GM19372 (cell line): ENCODE measurements at regions not wholly inside any gene's neighbourhood (a gene's known extent, or its start where the extent isn't known, plus 50 kb on each side); places are given as distances from the start of the nearest gene placed in this dataset.
"Not testable (repeated sequence)": the region's sequence is repeated elsewhere in the genome, so short reads cannot be mapped to it uniquely, and the experiment has no call there.

Experiments used
- ATAC-seq: cut with Tn5 transposase; IDR thresholded peaks from one replicate; pipeline ENCODE4 v1.9.1; 2021; ENCODE audit warnings: mild to moderate bottlenecking, low read depth, moderate library complexity; ENCODE audit not compliant: unreplicated experiment

DNA sequence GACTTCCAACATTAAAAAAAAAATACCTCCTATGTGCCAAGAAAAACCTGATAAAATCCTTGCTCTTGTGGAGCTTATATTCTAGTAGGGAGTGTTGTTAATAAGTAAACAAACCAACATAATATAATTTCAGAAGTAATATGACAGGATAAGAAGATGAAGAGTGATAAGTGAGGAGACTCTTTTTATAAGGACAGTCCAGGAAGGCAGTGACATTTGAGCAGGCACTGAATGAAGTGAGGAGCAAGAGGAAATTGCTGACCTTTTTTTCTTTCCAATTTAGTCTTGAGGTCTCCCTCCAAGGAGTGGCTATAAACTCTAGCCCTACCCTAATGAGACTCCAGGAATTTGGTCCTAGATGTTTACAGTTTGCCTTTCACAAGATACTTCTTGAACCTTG, 715.7 kb downstream of the SLITRK1 start:
- no peak for ATAC-seq

DNA sequence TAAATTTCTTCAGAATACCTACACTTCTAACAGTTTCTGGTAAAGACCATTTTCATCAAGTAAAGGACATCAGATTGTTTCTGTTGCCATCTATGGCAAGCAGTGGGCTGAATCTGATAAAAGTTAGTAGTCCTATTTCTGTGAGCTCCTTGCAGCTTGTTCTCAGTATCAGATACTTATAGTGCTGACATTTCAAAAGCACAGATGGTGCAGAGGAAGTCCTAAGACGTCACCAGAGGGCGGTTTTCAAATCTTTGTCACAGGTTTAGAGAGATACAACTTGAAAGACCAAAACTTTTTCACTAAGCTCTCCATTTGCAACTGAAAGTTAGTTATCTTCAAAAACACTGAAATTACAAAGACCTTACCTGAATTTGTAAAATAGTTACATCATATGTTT, 719.8 kb downstream of the SLITRK1 start:
- no peak for ATAC-seq

DNA sequence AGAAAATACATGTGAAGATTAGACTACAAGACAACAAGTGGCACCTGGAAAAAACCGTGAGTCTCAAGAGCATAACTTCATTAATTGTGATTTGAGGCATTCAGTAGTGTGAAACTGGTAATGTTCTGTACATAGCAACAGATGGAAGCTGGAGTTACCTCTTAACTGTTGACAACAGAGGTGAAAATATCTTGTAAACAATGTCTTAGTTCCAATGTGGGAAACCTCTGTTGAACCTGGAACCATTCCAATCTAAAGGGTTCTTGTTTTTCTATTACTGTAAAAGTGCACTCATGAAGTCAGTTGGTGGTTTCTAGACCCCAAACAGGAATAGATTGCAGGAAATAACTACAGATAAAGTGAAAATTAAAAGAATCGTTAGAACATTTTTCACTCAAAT, 728.4 kb downstream of the SLITRK1 start:
- ATAC-seq, result no peak

DNA sequence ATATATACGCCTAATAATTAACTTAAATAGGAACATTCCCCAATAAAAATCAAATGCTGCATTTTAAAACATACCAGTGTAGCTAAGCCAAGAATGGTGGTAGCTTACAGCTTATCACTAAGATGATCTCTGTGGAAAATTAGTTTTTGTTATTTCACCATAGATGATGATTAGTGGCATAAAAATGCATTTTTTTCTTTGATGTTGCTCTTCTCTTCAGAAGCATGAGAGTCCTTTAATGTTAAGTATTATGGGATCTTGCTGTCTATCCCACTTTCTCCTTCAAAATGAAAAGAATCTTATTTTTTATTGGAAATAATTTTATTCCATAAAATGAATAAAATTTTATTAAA, 731.0 kb downstream of the SLITRK1 start:
- no peak for ATAC-seq

DNA sequence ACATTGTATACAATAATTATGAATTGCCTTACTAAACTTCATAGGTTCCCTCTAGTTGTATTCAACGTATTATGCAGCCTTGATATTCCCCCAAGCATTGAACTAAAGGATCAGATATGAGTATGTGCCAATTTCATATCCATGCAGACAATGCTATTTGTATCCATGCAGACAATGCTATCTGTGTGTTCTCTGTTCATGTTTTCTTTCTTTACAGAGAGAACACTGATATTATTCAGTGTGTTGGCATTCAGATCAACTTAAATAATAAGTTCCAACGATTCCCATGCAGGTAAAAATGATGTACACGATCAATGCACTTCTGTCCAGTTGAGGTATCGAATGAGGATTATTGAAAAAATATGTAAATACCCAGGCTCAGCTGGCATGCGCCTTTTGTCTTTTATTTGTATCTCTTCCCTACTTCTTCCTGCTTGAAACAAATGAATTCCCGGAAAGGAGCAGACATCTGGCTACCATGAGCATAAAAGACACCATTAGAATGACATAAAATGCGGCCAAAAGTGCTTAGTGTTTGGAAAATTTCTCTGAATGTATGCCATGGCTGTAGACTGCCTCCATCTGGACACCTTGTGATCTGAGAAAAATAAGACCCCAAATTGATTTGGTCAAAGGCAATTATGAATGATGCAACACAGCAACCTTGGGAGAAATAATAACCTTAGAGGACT, 731.5 kb downstream of the SLITRK1 start:
- no peak for ATAC-seq

DNA sequence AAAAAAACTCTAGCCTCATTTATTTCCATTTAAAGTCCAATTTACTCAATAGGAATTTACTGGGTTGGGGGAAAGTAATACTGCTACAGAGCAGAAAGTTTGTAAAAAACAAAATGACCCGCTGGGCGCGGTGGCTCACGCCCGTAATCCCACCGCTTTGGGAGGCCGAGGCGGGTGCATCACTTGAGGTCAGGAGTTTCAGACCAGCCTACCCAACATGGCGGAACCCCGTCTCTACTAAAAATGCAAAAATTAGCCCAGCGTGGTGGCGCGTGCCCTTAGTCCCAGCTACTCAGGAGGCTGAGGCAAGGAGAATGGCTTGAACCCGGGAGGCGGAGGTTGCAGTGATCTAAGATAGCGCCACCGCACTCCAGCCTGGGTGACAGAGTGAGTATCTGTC, 745.6 kb downstream of the SLITRK1 start:
- ATAC-seq, result no peak

DNA sequence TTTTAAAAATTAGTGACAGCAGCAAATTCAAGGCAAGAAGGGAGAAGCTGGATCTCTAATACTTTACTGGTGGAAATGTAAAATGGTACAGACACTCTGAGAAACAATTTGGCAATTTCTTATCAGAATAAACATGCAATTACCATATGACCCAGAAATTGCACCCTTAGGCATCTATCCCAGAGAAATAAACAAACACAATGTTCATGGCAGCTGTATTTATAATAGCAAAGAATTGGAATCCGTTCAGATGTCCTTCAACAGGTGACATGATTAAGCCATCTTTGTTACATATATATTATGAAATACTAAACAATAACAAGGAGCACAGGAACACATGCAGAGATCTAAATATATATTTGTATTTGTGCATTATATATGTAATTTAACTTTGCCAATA, 756.5 kb downstream of the SLITRK1 start:
- ATAC-seq, result no peak

DNA sequence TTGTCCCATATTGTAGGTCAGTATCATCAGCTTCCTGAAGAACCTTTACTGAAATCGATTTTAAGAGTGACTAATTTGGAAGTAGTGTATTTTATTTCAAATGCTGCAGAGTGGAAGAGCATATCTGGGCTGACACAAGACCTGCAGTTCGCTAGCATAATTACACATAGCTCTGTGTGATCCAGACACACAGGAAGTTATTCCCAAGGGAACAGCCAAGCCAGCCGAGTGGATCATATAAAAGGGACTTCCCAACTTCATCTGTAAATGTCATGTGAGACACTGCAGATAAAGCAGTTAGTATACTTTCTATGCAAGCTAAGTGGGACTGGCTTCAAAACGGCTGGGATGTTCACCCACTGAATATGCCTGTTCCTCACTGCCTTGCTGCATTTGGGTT, 760.4 kb downstream of the SLITRK1 start:
- ATAC-seq, result no peak

DNA sequence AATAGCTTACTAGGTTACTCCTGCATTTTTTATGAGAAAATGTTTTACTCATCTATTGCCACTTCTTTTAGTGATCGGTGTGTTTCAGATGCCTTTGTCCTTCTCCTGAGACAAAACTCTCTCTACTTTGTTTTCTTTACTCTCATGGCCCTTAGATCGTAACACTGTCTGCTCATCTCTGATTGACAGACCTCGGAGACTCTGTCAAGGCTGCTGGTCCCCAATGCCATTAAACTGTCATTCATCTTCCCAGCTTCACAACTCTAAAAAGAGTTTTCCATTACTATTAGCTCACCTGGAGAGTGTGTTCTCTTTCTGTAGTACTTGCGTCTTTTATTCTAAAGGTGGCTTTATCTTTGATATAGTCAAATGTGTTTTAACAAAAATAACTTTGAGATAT, 765.2 kb downstream of the SLITRK1 start:
- ATAC-seq, result no peak

DNA sequence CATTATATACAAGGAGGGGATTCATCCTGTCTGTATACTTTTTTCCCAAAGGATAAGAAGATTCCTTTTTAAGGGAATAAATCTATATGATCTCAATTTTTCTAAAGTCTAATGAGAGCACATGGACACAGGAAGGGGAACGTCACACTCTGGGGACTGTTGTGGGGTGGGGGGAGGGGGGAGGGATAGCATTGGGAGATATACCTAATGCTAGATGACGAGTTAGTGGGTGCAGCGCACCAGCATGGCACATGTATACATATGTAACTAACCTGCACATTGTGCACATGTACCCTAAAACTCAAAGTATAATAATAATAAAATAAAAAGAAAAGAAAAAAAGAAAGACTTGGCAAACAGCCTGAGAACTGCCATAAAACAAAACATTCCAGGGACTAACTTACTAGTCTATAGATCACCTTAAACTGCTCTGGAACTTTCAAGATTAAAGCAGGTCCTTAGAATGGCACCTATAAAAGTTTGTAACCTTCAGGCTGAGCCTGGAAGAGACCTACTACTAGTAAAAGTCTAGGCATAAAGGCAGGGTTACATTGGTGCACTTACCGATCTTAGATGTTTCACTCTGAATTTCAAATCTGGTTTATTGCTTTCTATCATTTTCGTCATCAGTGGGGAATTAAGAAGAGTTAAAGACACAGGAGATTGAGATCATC, 780.6 kb downstream of the SLITRK1 start:
- not testable (repeated sequence) for ATAC-seq

DNA sequence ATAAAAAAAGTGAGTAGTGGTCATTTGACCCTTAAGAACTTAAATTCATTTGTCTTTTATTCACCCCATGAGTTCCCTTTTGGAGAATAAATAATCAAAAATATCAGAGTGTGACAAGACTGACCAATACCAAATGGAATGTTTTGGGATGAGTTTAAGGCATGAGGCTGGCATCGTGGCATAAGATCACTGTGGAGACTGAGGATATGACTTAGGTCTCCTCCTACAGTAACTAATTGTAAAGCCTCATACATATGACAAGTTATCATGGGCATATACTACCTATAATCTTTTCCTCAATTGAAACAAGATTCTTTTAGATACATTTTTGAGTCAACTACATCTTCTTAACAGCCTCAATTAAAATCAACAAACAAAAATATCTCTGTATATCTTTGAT, 782.0 kb downstream of the SLITRK1 start:
- no peak for ATAC-seq

DNA sequence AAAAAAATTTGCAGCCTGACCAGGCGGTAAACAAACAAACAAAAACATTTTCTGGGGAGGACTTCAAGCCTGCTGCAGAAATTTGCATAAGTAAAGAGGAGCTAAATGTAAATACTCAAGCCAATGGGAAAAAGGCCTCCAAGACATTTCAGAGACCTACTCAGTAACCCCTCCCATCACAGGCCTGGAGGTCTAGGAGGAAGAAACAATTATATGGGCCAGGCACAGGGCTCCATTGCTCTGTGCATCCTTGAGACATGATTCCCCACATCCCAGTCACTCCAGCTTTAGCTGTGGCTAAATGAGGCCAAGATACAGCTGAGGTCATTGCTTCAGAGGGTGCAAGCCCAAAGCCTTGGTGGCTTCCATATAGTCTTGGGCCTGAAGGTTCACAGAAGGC, 793.4 kb downstream of the SLITRK1 start:
- no peak for ATAC-seq

DNA sequence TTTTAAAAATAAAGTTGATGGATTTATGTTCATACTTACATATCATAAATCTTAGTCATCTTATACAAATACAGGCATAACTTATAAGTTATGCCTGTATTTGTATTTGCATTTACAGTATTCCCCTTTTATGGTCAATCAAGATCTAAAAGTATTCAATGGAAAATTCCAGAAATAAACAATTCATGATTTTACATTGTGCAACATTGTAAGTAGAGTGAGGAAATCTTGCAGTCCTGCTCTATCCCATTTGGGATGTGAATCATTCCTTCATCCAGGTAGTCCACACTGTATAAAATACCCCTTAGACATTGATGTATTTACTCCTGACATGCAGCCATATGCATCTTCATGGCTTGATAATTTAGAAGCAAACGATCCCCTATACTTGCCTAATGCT, 795.3 kb downstream of the SLITRK1 start:
- ATAC-seq, result no peak

DNA sequence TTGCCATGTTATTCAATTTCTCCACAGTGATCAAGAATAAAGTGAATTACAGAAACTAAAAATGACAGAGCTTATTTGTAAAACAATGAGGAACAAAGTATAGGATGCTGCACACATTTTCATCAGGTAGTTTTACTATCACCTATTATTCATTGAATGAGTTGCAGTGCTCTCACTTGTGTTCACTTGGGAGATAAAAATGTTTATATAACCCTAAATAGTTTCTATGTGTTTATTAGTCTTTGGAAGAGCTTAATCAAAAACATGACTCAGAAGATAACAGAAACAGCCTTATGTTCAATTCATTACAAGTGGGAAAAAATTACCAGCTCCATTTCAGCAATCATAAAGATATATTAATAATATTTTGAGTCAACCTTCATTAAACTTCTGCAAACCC, 796.2 kb downstream of the SLITRK1 start:
- no peak for ATAC-seq

DNA sequence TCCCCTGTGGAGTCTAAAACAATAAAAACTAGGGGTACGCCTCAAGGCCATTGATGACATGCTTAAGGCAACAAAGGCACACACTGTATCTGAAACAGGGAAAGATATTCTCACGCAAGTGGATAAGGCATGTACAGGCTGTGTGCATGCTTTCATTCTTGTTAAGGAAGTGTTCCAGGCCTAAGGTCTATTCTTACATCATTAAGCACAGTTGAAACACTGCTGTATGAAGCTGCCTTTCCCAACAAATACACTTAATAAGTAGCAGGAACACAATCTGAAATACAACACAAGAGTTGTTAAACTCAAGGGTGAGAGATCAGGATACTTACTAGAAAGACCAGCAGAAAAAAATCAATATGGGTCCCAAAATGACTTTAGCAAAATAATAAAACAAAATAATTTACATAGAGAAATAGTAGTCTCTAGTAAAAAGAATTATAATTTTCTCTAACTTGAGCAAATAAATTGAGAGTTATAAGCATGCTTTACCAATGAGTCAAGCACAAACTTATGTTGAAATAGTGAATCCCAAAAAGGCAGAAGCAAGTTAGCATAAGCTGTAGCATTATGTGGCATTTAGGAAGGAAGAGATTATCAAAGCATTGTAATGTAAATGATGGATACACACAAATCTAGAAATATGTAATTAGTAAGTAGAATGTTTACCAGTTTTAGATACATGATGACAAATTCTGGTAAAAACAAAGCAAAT, 796.9 kb downstream of the SLITRK1 start:
- no peak for ATAC-seq

DNA sequence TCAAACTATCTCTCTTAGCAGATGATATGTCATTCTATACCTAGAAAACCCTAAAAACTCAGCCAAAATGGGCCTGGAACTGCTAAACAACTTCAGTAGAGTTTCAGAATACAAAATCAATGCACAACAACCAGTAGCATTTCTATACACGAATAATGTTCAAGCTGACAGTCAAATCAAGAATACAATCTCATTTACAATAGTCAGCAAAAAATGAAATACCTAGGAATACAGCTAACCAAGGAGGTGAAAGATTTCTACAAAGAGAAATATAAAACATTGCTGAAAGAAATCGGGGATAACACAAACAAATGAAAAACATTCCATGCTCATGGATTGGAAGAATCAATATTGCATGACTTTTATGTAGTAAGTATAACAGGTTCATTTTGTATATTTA, 804.8 kb downstream of the SLITRK1 start:
- ATAC-seq, result no peak

DNA sequence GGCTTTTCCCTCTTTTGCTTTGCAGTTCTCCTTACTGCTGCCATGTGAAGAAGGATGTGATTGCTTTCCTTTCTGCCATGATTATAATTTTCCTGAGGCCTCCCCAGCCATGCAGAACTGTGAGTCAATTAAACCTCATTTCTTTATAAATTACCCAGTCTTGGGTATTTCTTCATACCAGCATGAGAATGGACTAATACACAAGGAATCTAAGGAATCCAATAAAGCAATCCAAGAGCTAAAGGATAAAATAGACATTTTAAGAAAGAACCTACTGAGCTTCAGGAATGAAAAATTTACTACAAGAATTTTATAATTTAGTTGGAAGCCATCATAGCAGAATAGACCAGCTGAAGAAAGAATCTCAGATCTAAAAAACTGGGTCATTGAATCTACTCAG, 808.3 kb downstream of the SLITRK1 start:
- ATAC-seq, result not testable (repeated sequence)

DNA sequence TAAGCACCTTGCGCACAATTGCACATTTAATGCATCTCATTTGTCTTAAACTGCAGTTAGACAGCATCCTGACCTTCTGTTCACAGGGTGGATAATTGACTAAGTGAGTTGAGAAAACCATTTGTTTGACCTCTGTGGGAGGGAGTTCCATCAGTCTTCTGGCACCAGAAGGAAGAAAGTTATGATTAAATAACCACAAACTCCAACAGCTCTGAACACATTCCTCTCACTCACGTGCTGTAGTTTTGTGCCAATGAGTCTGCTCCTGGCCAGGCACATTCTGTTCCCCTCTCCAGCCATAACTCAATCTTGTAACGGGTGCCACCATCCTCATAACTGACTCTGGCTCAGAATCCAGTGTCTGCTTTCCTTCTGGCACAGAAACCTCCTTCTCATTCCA, 817.2 kb downstream of the SLITRK1 start:
- no peak for ATAC-seq

DNA sequence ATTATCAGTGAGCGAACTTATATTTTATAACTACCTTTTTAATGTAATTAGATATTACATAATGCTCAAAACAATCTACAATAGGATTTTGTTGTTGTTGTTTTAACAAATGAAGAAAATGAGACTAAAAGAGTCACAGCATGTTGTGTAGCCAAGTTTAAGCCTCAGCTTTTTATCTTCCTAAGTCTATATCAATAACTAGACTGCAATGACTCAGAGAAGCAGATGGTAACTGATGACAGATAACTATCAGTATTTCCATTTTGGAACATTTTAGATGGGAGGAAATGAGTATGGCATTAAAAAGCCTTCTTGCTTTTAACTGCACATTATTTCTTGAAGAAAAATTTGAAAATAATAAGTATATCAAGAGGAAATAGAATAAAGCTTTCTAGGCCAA, 825.2 kb downstream of the SLITRK1 start:
- ATAC-seq, result no peak

DNA sequence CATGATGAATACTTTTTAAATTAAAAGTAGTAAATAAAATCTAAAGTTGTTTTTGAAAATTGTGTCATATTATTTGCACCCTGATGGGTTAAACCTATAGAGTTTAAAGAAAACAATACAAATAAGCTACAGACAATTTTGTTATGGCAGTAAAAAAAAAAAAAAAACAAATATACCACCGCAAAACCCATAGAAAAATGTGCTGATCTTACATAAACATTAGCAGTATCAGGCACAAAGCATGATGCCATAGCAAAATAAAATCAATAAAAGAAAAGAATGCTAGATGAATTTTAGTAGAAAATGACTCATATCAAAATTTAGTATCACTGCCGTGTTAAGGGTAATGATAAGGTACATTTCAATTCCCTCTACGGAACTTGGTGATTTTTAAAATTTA, 826.0 kb downstream of the SLITRK1 start:
- no peak for ATAC-seq

DNA sequence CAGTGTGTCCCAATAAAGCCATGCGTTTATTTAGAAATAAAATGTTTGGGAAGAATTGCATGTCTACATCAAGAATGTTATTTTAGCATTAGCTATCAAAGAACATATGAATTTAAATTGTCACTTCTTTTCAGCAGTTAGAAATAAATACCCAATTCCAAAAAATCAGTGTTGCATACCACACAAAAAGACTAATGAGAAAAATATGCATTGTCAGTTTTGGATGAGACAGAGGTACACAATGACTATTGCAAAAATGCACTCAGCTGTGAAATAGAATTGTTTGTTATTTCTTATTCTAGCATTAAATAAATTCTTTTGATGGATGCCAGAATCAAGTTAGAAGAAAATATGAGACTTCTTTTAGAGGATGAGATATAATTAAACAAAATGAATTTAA, 833.9 kb downstream of the SLITRK1 start:
- ATAC-seq, result no peak
